ENCODE measurements at regions not wholly inside any gene's neighbourhood (a gene's known extent, or its start where the extent isn't known, plus 50 kb on each side); places are given as distances from the start of the nearest gene placed in this dataset.

GRCh38 chr6:113636357-113636824 is 220.8 kb upstream of the MARCKS start:
- DNase-seq, result no peak

GRCh38 chr6:113640051-113640450 is 217.1 kb upstream of the MARCKS start:
- DNase-seq, result no peak

- peak; percentile 86 to 92 for DNase-seq
Observed at GRCh38 chr6:113642001-113642713, 215.0 kb upstream of the MARCKS start.

DNA sequence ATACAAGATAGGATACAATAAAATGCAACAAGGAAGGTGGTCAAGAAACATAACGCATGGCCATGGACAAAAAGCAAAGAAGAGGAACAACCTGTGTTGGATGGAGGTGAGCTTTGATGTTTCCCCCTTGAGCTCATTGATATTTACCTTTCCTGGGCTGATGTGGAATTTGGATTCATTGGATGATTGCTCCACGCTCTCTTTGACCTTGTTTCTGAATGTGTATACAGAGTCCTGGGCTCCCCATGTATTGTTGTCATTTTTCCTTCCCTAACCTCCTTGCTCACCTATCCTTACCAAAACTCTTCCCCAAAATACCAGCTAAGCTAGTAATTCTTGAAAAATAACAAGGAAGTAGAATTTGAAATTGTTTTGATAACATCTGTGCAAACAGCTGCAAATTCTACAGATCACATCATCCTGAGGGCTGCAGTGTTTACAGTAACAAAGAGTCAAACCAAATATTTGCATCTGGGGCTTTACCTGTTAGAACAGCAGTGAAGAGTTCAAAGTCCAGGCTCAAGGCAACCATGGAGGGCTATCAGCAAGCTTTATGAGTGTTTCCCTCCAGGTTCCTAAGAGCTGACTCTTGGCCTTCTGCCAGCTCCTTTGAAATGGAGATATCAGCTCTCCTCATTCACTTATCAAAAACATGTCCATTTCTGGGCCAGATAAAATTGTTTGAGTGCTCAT is 214.3 kb upstream of the MARCKS start:
- no peak for DNase-seq

GRCh38 chr6:113643407-113643770 is 213.8 kb upstream of the MARCKS start:
- no peak for DNase-seq

- peak; percentile 91 to 97 for DNase-seq
Observed at GRCh38 chr6:113644861-113645575, 212.1 kb upstream of the MARCKS start.

DNA sequence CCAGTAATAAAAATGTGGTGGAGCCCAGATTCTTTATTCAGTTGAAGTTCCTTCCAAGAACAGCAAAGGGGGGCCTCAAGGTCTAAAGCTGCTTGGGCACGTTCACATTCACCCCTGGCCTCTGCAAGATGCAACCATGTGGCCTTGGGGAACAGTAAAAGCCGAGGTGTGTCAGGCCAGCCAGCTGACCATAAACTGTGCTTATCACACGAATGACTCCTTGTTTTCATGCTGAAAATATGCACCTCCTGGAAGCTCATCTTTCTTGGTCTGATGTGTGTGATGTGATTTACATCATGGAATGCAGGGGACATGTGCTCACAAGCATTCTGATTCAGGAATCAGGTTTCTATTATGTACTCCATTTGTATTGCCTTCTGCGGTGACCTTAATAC is 211.6 kb upstream of the MARCKS start:
- DNase-seq, result no peak

DNA sequence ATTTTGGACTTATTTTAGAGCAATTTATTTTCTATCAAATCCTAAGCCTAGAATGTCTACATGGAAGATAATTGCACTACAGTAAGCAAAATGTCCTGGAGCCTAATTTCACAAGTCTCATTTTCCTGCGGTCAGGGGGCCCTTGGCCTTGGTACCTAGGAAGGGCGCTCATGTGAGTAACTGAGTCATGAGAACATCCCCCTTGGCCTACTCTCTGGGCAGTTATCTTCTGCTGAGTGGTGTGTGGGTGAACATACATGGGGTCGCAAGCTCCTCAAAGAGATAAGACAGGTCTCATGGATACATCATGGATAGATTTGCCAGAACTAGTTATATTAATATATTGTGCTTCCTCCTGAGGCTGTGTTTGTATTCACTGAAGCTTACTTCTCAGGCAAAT is 211.2 kb upstream of the MARCKS start:
- DNase-seq, result no peak

GRCh38 chr6:113646701-113647100 is 210.4 kb upstream of the MARCKS start:
- DNase-seq, result no peak

- DNase-seq, result peak; percentile 47 to 67
Observed at GRCh38 chr6:113647143-113647889, 209.8 kb upstream of the MARCKS start.

DNA sequence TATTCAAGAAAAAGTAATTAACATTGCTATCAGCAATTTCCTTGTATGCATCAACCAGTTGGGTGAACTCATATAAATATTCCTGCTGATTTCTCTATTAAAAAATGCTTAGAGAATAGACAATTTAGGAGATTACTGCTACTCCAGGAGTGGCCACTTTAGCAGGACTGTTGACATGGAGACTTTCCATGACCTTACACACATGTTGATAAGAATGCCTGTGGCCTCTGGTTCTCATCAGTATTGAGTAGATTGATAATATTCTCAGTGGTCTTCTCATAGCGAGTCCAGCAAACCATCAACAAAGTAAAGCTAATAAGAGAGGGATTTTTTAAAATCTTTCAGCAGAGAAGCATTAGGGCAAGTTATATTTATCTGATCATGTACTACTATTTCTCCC is 208.4 kb upstream of the MARCKS start:
- DNase-seq, result no peak

DNA sequence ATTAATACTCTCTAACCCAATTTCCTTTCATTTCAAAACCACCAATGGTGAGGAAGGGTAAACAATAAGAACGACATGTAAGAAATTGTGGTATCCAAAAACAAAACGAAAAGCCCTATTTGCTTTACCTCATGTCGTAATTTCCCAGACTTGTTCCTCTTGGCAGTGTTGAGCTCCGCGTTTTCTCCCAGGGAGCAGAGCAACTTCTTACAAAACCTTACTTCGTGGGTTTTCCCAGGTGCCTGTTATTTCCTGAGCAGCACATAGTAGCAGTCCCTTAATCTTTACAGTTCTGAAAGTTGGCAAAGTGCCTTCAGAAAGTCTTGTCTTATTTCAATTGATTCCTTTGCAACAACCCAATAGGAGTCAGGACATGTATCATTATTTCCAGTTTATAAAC is 207.9 kb upstream of the MARCKS start:
- peak; percentile 91 to 97 for DNase-seq

GRCh38 chr6:113649880-113650609 is 207.1 kb upstream of the MARCKS start:
- DNase-seq, result no peak

- no peak for DNase-seq
Observed at GRCh38 chr6:113650610-113650979, 206.6 kb upstream of the MARCKS start.

GRCh38 chr6:113651120-113651519 is 206.0 kb upstream of the MARCKS start:
- DNase-seq, result no peak

DNA sequence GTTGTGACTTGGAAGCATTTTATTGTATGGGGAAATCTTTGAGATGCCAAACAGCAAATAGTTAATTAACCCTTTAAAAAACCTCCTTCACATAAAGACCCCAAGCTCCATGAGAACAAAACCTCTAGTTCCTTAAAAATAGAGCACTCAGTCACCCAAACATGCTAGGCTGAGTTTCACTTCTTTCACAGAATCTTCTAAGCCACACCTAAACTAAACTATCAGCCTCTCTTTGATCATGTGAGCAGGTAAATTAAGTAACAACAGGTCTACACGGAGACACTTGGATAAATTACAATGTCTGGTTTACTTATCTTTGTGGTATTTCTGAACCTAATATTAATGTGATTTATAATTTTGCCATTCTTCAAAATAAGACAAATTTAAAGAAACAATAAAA is 205.2 kb upstream of the MARCKS start:
- DNase-seq, result no peak

DNA sequence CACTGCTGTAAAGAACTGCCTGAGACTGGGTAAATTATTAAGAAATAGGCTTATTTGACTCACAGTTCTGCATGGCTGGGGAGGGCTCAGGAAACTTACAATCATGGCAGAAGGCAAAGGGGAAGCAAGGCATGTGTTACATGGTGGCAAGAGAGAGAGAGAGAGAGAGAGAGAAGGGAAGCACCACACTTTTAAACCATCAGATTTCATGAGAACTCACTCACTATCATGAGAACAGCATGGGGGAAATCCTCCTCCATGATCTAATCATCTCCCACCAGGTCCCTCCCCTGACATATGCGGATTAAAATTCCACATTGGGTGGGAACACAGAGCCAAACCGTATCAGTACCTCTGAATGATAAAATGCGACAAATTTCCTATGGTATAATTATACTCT is 203.9 kb upstream of the MARCKS start:
- DNase-seq, result peak; percentile 75 to 82

GRCh38 chr6:113654396-113654795 is 202.7 kb upstream of the MARCKS start:
- peak; percentile 96 to 100 for DNase-seq

DNA sequence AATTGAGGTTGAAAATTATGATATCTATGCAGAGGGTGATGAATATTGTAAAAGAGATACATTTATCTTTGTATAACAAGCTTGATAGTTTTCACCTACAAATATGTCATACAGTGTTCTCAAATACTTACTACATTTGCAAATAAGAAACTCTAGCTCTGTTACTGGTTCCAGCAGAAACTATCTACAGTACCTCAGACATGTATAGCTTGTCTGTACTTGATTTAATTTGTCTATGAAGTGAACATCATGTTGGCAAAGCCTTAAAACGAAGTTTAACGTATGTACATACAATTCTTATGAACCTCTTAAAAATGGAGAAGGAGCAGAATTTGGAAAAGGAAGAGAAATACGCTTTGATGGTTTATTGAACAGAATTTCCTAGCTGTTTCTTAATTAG is 201.4 kb upstream of the MARCKS start:
- no peak for DNase-seq

DNA sequence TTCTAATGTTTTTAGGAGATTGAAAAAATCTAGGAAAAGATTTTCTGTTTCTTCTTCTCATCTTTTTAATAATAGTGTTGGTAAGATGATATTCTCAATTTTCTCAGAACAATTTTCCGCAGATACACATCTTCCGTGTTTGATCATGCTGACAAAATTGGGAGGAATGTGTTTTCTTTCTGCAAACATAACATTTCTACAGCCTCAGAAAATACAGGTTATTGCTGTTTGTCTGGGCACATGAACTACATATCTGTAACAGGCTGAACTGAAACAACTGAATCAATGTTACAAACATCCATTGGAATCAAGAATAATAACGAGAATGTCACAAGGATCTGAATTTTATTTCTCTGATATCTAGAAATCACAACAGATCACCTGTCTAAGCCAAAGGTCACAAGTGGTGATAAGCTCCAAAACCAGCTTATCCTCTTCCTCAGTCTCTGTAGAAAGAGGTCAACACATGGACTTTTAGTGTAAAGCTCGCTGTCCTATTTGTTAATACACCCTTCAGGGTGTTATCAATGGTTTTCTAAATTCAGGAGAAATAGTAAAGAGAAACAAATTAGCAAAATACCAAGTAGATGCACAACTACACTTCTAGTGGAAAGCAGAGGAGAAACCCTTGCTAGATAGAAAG is 197.3 kb upstream of the MARCKS start:
- DNase-seq, result no peak

- no peak for DNase-seq
Observed at GRCh38 chr6:113660819-113661218, 196.3 kb upstream of the MARCKS start.

GRCh38 chr6:113662093-113662665 is 195.0 kb upstream of the MARCKS start:
- DNase-seq, result peak in 1 of 2 donors; percentile 46

Measured in inflammatory macrophage treated with lipopolysaccharide for 1 hour (primary cell).